IMR-90 (cell line): ENCODE measurements at regions not wholly inside any gene's neighbourhood (a gene's known extent, or its start where the extent isn't known, plus 50 kb on each side); places are given as distances from the start of the nearest gene placed in this dataset.
"Not testable (repeated sequence)": the region's sequence is repeated elsewhere in the genome, so short reads cannot be mapped to it uniquely, and the experiment has no call there.

Source experiments
- ATAC-seq: fragments of 200-7000 bp; cut with Tn5 transposase; 2 replicates; pipeline ENCODE4 v1.9.1; 2020; ENCODE audit warnings: low read depth, mild to moderate bottlenecking, moderate library complexity
- BruUV-seq: library from RNA; stranded (reverse); fragments of 400-500 nt; replicated peaks from 2 replicates; lab custom pipeline; 2021; lab: Mats Ljungman, UMichigan
- CTCF ChIA-PET: fragments of 300-600 bp; formaldehyde crosslinking; extraction: SDS; loops from one replicate; lab custom pipeline; 2021; ENCODE audit warnings: antibody characterized with exemption; lab: Yijun Ruan, JAX
- POLR2A ChIA-PET: fragments of 300-600 bp; sonication (Branson Sonifier 250); formaldehyde crosslinking; loops from one replicate; lab custom pipeline; 2022; ENCODE audit warnings: antibody characterized with exemption; ENCODE audit not compliant: unreplicated experiment; lab: Charles Lee
- DNase-seq: peaks from one replicate; pipeline ENCODE4 v3.0.0; 2013
- H2AFZ ChIP-seq: replicated peaks from 2 replicates; pipeline ENCODE3; 2013; ENCODE audit warnings: low read length, mild to moderate bottlenecking; ENCODE audit not compliant: poor library complexity
- H2AK5ac ChIP-seq: 2 replicates; pipeline ENCODE4 v1.6.1; 2013; ENCODE audit warnings: low read depth, low read length, inconsistent platforms
- H2AK9ac ChIP-seq: replicated peaks from 2 replicates; pipeline ENCODE3; 2013; ENCODE audit warnings: mild to moderate bottlenecking, low read depth, low read length, moderate library complexity; ENCODE audit not compliant: poor library complexity
- H2BK120ac ChIP-seq: 2 replicates; pipeline ENCODE4 v1.6.1; 2013; ENCODE audit warnings: low read depth, low read length, inconsistent platforms
- H2BK15ac ChIP-seq: 3 replicates; pipeline ENCODE4 v1.6.1; 2013; ENCODE audit warnings: low read depth, low read length, inconsistent platforms
- H2BK20ac ChIP-seq: 2 replicates; pipeline ENCODE4 v1.6.1; 2013; ENCODE audit warnings: low read depth, mild to moderate bottlenecking, inconsistent platforms, low read length, moderate library complexity
- H2BK5ac ChIP-seq: 2 replicates; pipeline ENCODE4 v1.6.1; 2013; ENCODE audit warnings: mild to moderate bottlenecking, low read depth, low read length, inconsistent platforms; ENCODE audit not compliant: poor library complexity, severe bottlenecking
- H3K14ac ChIP-seq: replicated peaks from 2 replicates; pipeline ENCODE4 v1.6.1; 2013; ENCODE audit warnings: low read depth, low read length, inconsistent platforms
- H3K18ac ChIP-seq: 2 replicates; pipeline ENCODE4 v1.6.1; 2013; ENCODE audit warnings: low read depth, low read length, control low read depth
- H3K23ac ChIP-seq: 2 replicates; pipeline ENCODE4 v1.6.1; 2013; ENCODE audit warnings: low read depth, low read length, inconsistent platforms
- H3K27ac ChIP-seq: 2 replicates; pipeline ENCODE4 v1.5.1; 2013; ENCODE audit warnings: mild to moderate bottlenecking, control low read depth, low read length; ENCODE audit not compliant: insufficient read depth
- H3K27me3 ChIP-seq: 2 replicates; pipeline ENCODE4 v1.6.1; 2013; ENCODE audit warnings: low read length; ENCODE audit not compliant: control insufficient read depth, insufficient read depth
- H3K36me3 ChIP-seq: 2 replicates; pipeline ENCODE4 v1.6.1; 2013; ENCODE audit warnings: low read length, mixed read lengths; ENCODE audit not compliant: control insufficient read depth, insufficient read depth
- H3K4ac ChIP-seq: 2 replicates; pipeline ENCODE4 v1.6.1; 2013; ENCODE audit warnings: low read depth, low read length, inconsistent platforms
- H3K4me1 ChIP-seq: 2 replicates; pipeline ENCODE4 v1.6.1; 2013; ENCODE audit warnings: low read length, mixed read lengths; ENCODE audit not compliant: control insufficient read depth, insufficient read depth
- H3K4me2 ChIP-seq: 2 replicates; pipeline ENCODE4 v1.6.1; 2013; ENCODE audit warnings: low read depth, mild to moderate bottlenecking, control low read depth, low read length, moderate library complexity
- H3K4me3 ChIP-seq: 2 replicates; pipeline ENCODE4 v1.5.1; 2013; ENCODE audit warnings: low read depth, mild to moderate bottlenecking, control low read depth, low read length, moderate library complexity; ENCODE audit not compliant: insufficient read depth
- H3K56ac ChIP-seq: 2 replicates; pipeline ENCODE4 v1.6.1; 2013; ENCODE audit warnings: low read length, inconsistent platforms; ENCODE audit not compliant: insufficient read depth; ENCODE audit errors: extremely low read depth
- H3K79me1 ChIP-seq, 2 experiments: 2 replicates each; pipeline ENCODE4 v1.6.1; 2013; ENCODE audit warnings: low read length in 2 of 2, inconsistent platforms in 1 of 2, low read depth in 1 of 2
- H3K9ac ChIP-seq: 2 replicates; pipeline ENCODE4 v1.6.1; 2013; ENCODE audit warnings: low read depth, low read length, control low read depth
- H3K9me1 ChIP-seq: 2 replicates; pipeline ENCODE4 v1.6.1; 2013; ENCODE audit warnings: low read length, inconsistent platforms; ENCODE audit not compliant: insufficient read depth
- H3K9me3 ChIP-seq: 2 replicates; pipeline ENCODE4 v1.6.1; 2013; ENCODE audit warnings: low read length; ENCODE audit not compliant: control insufficient read depth, insufficient read depth
- H4K20me1 ChIP-seq: 2 replicates; pipeline ENCODE4 v1.6.1; 2013; ENCODE audit warnings: low read length, inconsistent platforms; ENCODE audit not compliant: insufficient read depth
- H4K5ac ChIP-seq: 2 replicates; pipeline ENCODE4 v1.6.1; 2013; ENCODE audit warnings: mild to moderate bottlenecking, low read depth, low read length, control low read depth
- H4K8ac ChIP-seq, 2 experiments: 2 replicates each; pipeline ENCODE4 v1.6.1; 2013; ENCODE audit warnings: low read depth in 2 of 2, low read length in 2 of 2, control low read depth in 1 of 2, inconsistent platforms in 1 of 2
- H4K91ac ChIP-seq: 2 replicates; pipeline ENCODE4 v1.6.1; 2013; ENCODE audit warnings: low read depth, low read length, inconsistent platforms; ENCODE audit not compliant: insufficient read depth
- CTCF ChIP-seq: conservative IDR thresholded peaks from 2 replicates; pipeline ENCODE4 v1.5.1; 2012; ENCODE audit warnings: mild to moderate bottlenecking, low read depth, low read length, improper control_type of control experiment
- MAZ ChIP-seq: IDR thresholded peaks from 2 replicates; pipeline ENCODE4 v1.6.1; 2012; ENCODE audit warnings: low read depth, mild to moderate bottlenecking, low read length, improper control_type of control experiment, moderate library complexity, borderline replicate concordance
- RAD21 ChIP-seq: IDR thresholded peaks from 2 replicates; pipeline ENCODE4 v1.6.1; 2012; ENCODE audit warnings: low read length, improper control_type of control experiment
- SMC3 ChIP-seq: fragments of 150-350 bp; IDR thresholded peaks from 2 replicates; pipeline ENCODE4 v1.6.1; 2016; ENCODE audit warnings: low read depth, mild to moderate bottlenecking, antibody characterized with exemption, low read length, moderate library complexity
- WGBS, 2 experiments: methylation state at CpG; one replicate each; pipeline versions ENCODE4 v1.1.5 to v1.1.7; 2013; ENCODE audit warnings: missing lambda C conversion rate in 2 of 2; ENCODE audit not compliant: insufficient read length in 1 of 2; ENCODE audit errors: extremely low coverage in 2 of 2; 5-methylcytosine and 5-hydroxymethylcytosine counted together
- dilution Hi-C: fragments of 300-500 bp; cut with HindIII; formaldehyde crosslinking; loops from one replicate; pipeline ENCODE4 v1.14.3; 2018; ENCODE audit warnings: low sequenced_read_pairs; ENCODE audit not compliant: unreplicated experiment
- in situ Hi-C: fragments of 300-500 bp; cut with MboI; formaldehyde crosslinking; loops from 3 replicates; pipeline ENCODE4 v1.14.3; 2019; ENCODE audit warnings: low sequenced_read_pairs, inconsistent platforms, mixed read lengths
- intact Hi-C: fragments of 100-400 bp; cut with micrococcal nuclease; formaldehyde crosslinking; loops from 2 replicates; pipeline ENCODE4 v1.10.0; 2022

- dilution Hi-C loops: not testable (repeated sequence)
These were observed 59.6 kb upstream of the TOP1 start for GRCh38 chr20:40968816-40969562.

More at GRCh38 chr20:40968816-40969562, 59.6 kb upstream of the TOP1 start:
- H3K4ac ChIP-seq: peak overlapping the region; percentile 91
- POLR2A ChIA-PET, H3K9me1 ChIP-seq, H3K36me3 ChIP-seq, H3K9me3 ChIP-seq, H3K27me3 ChIP-seq, H3K79me1 ChIP-seq, BruUV-seq, H3K4me1 ChIP-seq, H4K20me1 ChIP-seq: not testable (repeated sequence)
- H3K4me3 ChIP-seq: peak overlapping the region; percentile 53
- peak; percentile 63; the same call in 1 of the 2 replicates for TF ChIP-seq MAZ
- TF ChIP-seq SMC3: peak; percentile 95
- TF ChIP-seq RAD21: peak; percentile 99
- peak; percentile 98 for TF ChIP-seq CTCF
- peak overlapping the region; percentile 81 for H3K9ac ChIP-seq
- peak overlapping the region; percentile 51 for H2BK5ac ChIP-seq
- peak overlapping the region; percentile 88 for H3K27ac ChIP-seq
- H2AK5ac ChIP-seq: peak overlapping the region; percentile 85
- peak overlapping the region; percentile 99 for H3K23ac ChIP-seq
- peak overlapping the region; percentile 95; the same call in 1 of the 2 replicates for H3K18ac ChIP-seq
- peak; percentile 98 for ATAC-seq
- peak overlapping the region; percentile 90 for H2BK20ac ChIP-seq
- peak overlapping the region; percentile 92 for H2AK9ac ChIP-seq
- peak overlapping the region; percentile 98 for H3K4me2 ChIP-seq
- H4K8ac ChIP-seq: peak overlapping the region in 1 of 2 experiments; percentile 99; a peak in 3 of 4 replicates
- DNase-seq: peak; percentile 65
- no CpG with 5 or more reads among the region's 28 CpGs for WGBS, 2 experiments
- H4K91ac ChIP-seq: peak overlapping the region; percentile 95
- H2AFZ ChIP-seq: peak overlapping the region; percentile 99
- peak overlapping the region; percentile 93 for H3K56ac ChIP-seq
- peak overlapping the region; percentile 89 for H4K5ac ChIP-seq
- H3K14ac ChIP-seq: peak overlapping the region; percentile 99
- intact Hi-C loops (loop anchor here (1.0 to 5.0 kb wide), 6 partner anchors 64 to 371 kb away; partner anchors contain the start of gene LPIN3), in situ Hi-C loops (loop anchor here (25.0 kb wide), 2 partner anchors 643 to 1107 kb away; partner anchors contain the start of gene CHD6)
- peak overlapping the region; percentile 63; the same call in 1 of the 3 replicates for H2BK15ac ChIP-seq
- CTCF ChIA-PET: interaction anchor here (0.5 to 1.3 kb wide), 7 partner anchors 15 to 228 kb away, joined by 3 to 5 read pairs (median 5); no protein-coding TSS in a partner anchor
- H2BK120ac ChIP-seq: peak overlapping the region; percentile 95
